HEK293 (cell line): ENCODE measurements at regions not wholly inside any gene's neighbourhood (a gene's known extent, or its start where the extent isn't known, plus 50 kb on each side); places are given as distances from the start of the nearest gene placed in this dataset.
"Not testable (repeated sequence)": the region's sequence is repeated elsewhere in the genome, so short reads cannot be mapped to it uniquely, and the experiment has no call there.

Source experiments
- CTCF ChIA-PET: fragments of 350-600 bp; formaldehyde crosslinking; extraction: SDS; loops from one replicate; lab custom pipeline; 2021; ENCODE audit warnings: antibody characterized with exemption; lab: Yijun Ruan, JAX
- POLR2A ChIA-PET: fragments of 300-600 bp; formaldehyde crosslinking; extraction: SDS; loops from one replicate; lab custom pipeline; 2020; ENCODE audit warnings: antibody characterized with exemption, inconsistent platforms; lab: Yijun Ruan, JAX
- H3K27ac ChIP-seq: fragments of 200-500 bp; sonication (Bioruptor generic); 2 replicates; pipeline ENCODE4 v1.5.1; 2014; ENCODE audit warnings: low read depth, low read length, control low read depth, inconsistent platforms; ENCODE audit errors: extremely low read depth
- H3K36me3 ChIP-seq, 2 experiments: fragments of 200-500 bp in 1 of 2; sonication (Bioruptor generic) in 1 of 2; 1 replicate in 1 of 2; 2 replicates in 1 of 2; pipeline ENCODE4 v1.5.1; 2014 to 2017; ENCODE audit warnings: inconsistent platforms in 2 of 2, low read length in 2 of 2; ENCODE audit not compliant: control insufficient read depth in 2 of 2, insufficient read depth in 1 of 2
- H3K4me1 ChIP-seq: fragments of 200-500 bp; sonication (Bioruptor generic); 2 replicates; pipeline ENCODE4 v1.5.1; 2014; ENCODE audit warnings: mild to moderate bottlenecking, low read length, inconsistent platforms; ENCODE audit not compliant: control insufficient read depth, insufficient read depth
- H3K4me3 ChIP-seq: 2 replicates; pipeline ENCODE4 v1.5.1; 2011; ENCODE audit warnings: low read depth, mild to moderate bottlenecking, control low read depth, low read length, moderate library complexity
- H3K9me3 ChIP-seq: fragments of 200-500 bp; sonication (Bioruptor generic); 2 replicates; pipeline ENCODE4 v1.5.1; 2014; ENCODE audit warnings: low read depth, low read length, inconsistent platforms; ENCODE audit not compliant: control insufficient read depth, insufficient read depth
- OVOL3 ChIP-seq: fragments of 450-650 bp; formaldehyde crosslinking; IDR thresholded peaks from 2 replicates; pipeline ENCODE4 v1.5.1; 2016; ENCODE audit warnings: missing biosample characterization, missing genetic modification characterization
- ZBTB1 ChIP-seq: fragments of 450-650 bp; formaldehyde crosslinking; IDR thresholded peaks from 2 replicates; pipeline ENCODE4 v1.5.1; 2016; ENCODE audit warnings: missing biosample characterization, missing genetic modification characterization
- ZBTB11 ChIP-seq: fragments of 450-650 bp; formaldehyde crosslinking; conservative IDR thresholded peaks from 2 replicates; pipeline ENCODE4 v1.5.1; 2016; ENCODE audit warnings: low read depth, missing biosample characterization, missing genetic modification characterization
- ZBTB8A ChIP-seq: fragments of 450-650 bp; formaldehyde crosslinking; IDR thresholded peaks from 2 replicates; pipeline ENCODE4 v1.5.1; 2016; ENCODE audit warnings: missing biosample characterization, missing genetic modification characterization
- ZNF394 ChIP-seq: fragments of 450-650 bp; formaldehyde crosslinking; IDR thresholded peaks from 2 replicates; pipeline ENCODE4 v1.5.1; 2016; ENCODE audit warnings: missing biosample characterization, missing genetic modification characterization, mild to moderate bottlenecking, moderate library complexity, borderline replicate concordance
- ZNF426 ChIP-seq: fragments of 450-650 bp; formaldehyde crosslinking; IDR thresholded peaks from 2 replicates; pipeline ENCODE4 v1.5.1; 2017; ENCODE audit warnings: missing biosample characterization, missing genetic modification characterization, mild to moderate bottlenecking, inconsistent platforms, moderate library complexity
- ZNF518A ChIP-seq: fragments of 450-650 bp; formaldehyde crosslinking; conservative IDR thresholded peaks from 2 replicates; pipeline ENCODE4 v1.5.1; 2016; ENCODE audit warnings: low read depth, missing biosample characterization, missing genetic modification characterization
- ZNF555 ChIP-seq: fragments of 450-650 bp; formaldehyde crosslinking; conservative IDR thresholded peaks from 2 replicates; pipeline ENCODE4 v1.5.1; 2017; ENCODE audit warnings: missing biosample characterization, mild to moderate bottlenecking, missing genetic modification characterization, inconsistent platforms
- ZNF560 ChIP-seq: fragments of 450-650 bp; formaldehyde crosslinking; IDR thresholded peaks from 2 replicates; pipeline ENCODE4 v1.5.1; 2017; ENCODE audit warnings: missing biosample characterization, missing genetic modification characterization, borderline replicate concordance
- ZNF623 ChIP-seq: fragments of 450-650 bp; formaldehyde crosslinking; IDR thresholded peaks from 2 replicates; pipeline ENCODE4 v1.5.1; 2016; ENCODE audit warnings: missing biosample characterization, missing genetic modification characterization
- ZXDB ChIP-seq: fragments of 450-650 bp; formaldehyde crosslinking; IDR thresholded peaks from 2 replicates; pipeline ENCODE4 v1.5.1; 2016; ENCODE audit warnings: missing biosample characterization, missing genetic modification characterization

- TF ChIP-seq ZNF518A (tag by site-specific recombination) (no peak), OVOL3 (tag by site-specific recombination) (no peak), ZBTB1 (no peak)
Measured at GRCh38 chr14:80275208-80275850, 64.0 kb upstream of the DIO2 start (continued).

GRCh38 chr14:80274310-80274709 is 63.0 kb upstream of the DIO2 start:
- H3K4me1 ChIP-seq, CTCF ChIA-PET, H3K4me3 ChIP-seq, H3K36me3 ChIP-seq, H3K27ac ChIP-seq, H3K9me3 ChIP-seq, POLR2A ChIA-PET: not testable (repeated sequence)
- TF ChIP-seq ZNF623 (tag by site-specific recombination) = peak; percentile 58
- peak; percentile 69; the same call in 1 of the 2 replicates for TF ChIP-seq ZNF518A (tag by site-specific recombination)
- TF ChIP-seq ZNF426 (tag by site-specific recombination) = peak; percentile 67
- 0 out of 2 replicates have a peak, but pooled peaks have one; percentile 30 for TF ChIP-seq ZNF560 (tag by site-specific recombination)
- peak; percentile 49; the same call in 1 of the 2 replicates for TF ChIP-seq ZBTB8A (tag by site-specific recombination)
- peak; percentile 57 for TF ChIP-seq ZNF555 (tag by site-specific recombination)
- peak; percentile 62 for TF ChIP-seq ZBTB11 (tag by site-specific recombination)
- TF ChIP-seq ZNF394 (tag by site-specific recombination) = peak; percentile 71; the same call in 1 of the 2 replicates
- 0 out of 2 replicates have a peak, but pooled peaks have one; percentile 30 for TF ChIP-seq ZXDB (tag by site-specific recombination)
